Gastrocnemius medialis (tissue), 4 donors: ENCODE measurements at regions not wholly inside any gene's neighbourhood (a gene's known extent, or its start where the extent isn't known, plus 50 kb on each side); places are given as distances from the start of the nearest gene placed in this dataset.
A peak's percentile ranks its signal among the peaks of the same experiment; 100 is the strongest.

ENCODE experiments used
- ATAC-seq, 2 donors: fragments of 150-250 bp; one replicate each; pipeline ENCODE4 v1.9.1; 2016
- DNase-seq, 2 donors: peaks; one replicate each; pipeline ENCODE4 v3.0.0-alpha.2; 2019
- H3K27ac ChIP-seq, 4 donors: fragments of 200-600 bp; sonication (generic); 1 replicate in 1 of 4; 2 replicates in 3 of 4; pipeline ENCODE4 v1.5.1; 2016 to 2018; ENCODE audit warnings: mild to moderate bottlenecking in 2 of 4, moderate library complexity in 1 of 4
- H3K27me3 ChIP-seq, 3 donors: fragments of 200-600 bp; sonication (generic) in 2 of 3; 1 replicate in 1 of 3; 2 replicates in 2 of 3; pipeline versions ENCODE4 v1.5.1 to v1.6.0; 2016 to 2019; ENCODE audit warnings: mild to moderate bottlenecking in 1 of 3, moderate library complexity in 1 of 3
- H3K36me3 ChIP-seq, 2 donors: fragments of 200-600 bp; sonication (generic) in 1 of 2; one replicate each; pipeline ENCODE4 v1.5.1; 2017 to 2018
- H3K4me1 ChIP-seq, 2 donors: fragments of 200-600 bp; sonication (generic) in 1 of 2; one replicate each; pipeline ENCODE4 v1.5.1; 2016 to 2017; ENCODE audit warnings: mild to moderate bottlenecking in 2 of 2
- H3K4me3 ChIP-seq, 4 donors: fragments of 200-600 bp; sonication (generic) in 3 of 4; 1 replicate in 1 of 4; 2 replicates in 3 of 4; pipeline ENCODE4 v1.5.1; 2016 to 2019; ENCODE audit warnings: mild to moderate bottlenecking in 2 of 4
- H3K9me3 ChIP-seq, 3 donors: fragments of 200-600 bp; sonication (generic) in 2 of 3; 1 replicate in 1 of 3; 2 replicates in 2 of 3; pipeline ENCODE4 v1.5.1; 2016 to 2019
- POLR2A ChIP-seq, 2 donors: fragments of 450-650 bp; IDR thresholded peaks; one replicate each; pipeline ENCODE4 v1.6.1; 2017; ENCODE audit warnings: antibody characterized with exemption in 2 of 2, mild to moderate bottlenecking in 2 of 2, moderate library complexity in 2 of 2
- in situ Hi-C, 4 donors: fragments of 200-750 bp; cut with MboI; loops; one replicate each; pipeline versions ENCODE4 v1.15.0 to v1.8.0; 2017; ENCODE audit warnings: low sequenced_read_pairs in 4 of 4
- intact Hi-C: fragments of 100-400 bp; cut with DNase I; formaldehyde crosslinking; loops from one replicate; pipeline ENCODE4 v1.15.1; 2023; ENCODE audit warnings: low total_unique reads
- TF ChIP-seq, protein P1 (sequence below), 5 experiments: fragments of 450-650 bp in 3 of 5; fragments of 200-600 bp in 2 of 5; sonication (generic) in 2 of 5; IDR thresholded peaks in 4 of 5; conservative IDR thresholded peaks in 1 of 5; 1 replicate in 4 of 5; 2 replicates in 1 of 5; pipeline ENCODE4 v1.5.1; 2016 to 2019; ENCODE audit warnings: antibody characterized with exemption in 5 of 5, mild to moderate bottlenecking in 3 of 5, moderate library complexity in 3 of 5

DNA sequence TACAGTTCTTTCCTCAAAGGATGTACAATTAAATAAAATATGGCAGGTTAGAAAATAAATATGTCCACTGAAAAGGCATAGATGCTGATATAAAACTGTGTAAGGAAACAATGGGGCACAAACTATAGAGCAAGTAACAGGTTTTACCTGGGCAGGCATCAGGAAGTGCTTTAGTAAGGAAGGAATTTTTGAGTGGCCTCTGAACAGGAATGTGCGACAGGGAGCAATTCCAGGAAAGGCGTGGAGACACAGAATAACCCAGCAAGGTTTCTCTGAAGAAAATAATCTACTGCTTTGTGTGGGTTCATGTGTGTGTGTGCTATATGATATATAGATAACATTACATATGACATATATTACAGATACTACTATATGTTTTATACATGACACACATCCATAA is 128.4 kb downstream of the RGS21 start:
- H3K27me3 ChIP-seq, result no peaks in the 10 kb centered on the region
- H3K27ac ChIP-seq, result no peak overlapping the region
- TF ChIP-seq POLR2A (IDR thresholded peaks at IDR 0.05), result no peak
- TF ChIP-seq, protein P1, sequence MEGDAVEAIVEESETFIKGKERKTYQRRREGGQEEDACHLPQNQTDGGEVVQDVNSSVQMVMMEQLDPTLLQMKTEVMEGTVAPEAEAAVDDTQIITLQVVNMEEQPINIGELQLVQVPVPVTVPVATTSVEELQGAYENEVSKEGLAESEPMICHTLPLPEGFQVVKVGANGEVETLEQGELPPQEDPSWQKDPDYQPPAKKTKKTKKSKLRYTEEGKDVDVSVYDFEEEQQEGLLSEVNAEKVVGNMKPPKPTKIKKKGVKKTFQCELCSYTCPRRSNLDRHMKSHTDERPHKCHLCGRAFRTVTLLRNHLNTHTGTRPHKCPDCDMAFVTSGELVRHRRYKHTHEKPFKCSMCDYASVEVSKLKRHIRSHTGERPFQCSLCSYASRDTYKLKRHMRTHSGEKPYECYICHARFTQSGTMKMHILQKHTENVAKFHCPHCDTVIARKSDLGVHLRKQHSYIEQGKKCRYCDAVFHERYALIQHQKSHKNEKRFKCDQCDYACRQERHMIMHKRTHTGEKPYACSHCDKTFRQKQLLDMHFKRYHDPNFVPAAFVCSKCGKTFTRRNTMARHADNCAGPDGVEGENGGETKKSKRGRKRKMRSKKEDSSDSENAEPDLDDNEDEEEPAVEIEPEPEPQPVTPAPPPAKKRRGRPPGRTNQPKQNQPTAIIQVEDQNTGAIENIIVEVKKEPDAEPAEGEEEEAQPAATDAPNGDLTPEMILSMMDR (IDR thresholded peaks at IDR 0.05 in 4 of 5, conservative IDR thresholded peaks at IDR 0.05 in 1 of 5), result no peak
- H3K9me3 ChIP-seq, result no peaks in the 10 kb centered on the region
- no peak overlapping the region for H3K4me3 ChIP-seq
- DNase-seq, result no peak
- intact Hi-C loops, result no loop called here
- in situ Hi-C loops, result no loop called here
- no peaks in the 10 kb centered on the region for H3K36me3 ChIP-seq
- ATAC-seq, result no peak
- H3K4me1 ChIP-seq, result no peaks in the 10 kb centered on the region

DNA sequence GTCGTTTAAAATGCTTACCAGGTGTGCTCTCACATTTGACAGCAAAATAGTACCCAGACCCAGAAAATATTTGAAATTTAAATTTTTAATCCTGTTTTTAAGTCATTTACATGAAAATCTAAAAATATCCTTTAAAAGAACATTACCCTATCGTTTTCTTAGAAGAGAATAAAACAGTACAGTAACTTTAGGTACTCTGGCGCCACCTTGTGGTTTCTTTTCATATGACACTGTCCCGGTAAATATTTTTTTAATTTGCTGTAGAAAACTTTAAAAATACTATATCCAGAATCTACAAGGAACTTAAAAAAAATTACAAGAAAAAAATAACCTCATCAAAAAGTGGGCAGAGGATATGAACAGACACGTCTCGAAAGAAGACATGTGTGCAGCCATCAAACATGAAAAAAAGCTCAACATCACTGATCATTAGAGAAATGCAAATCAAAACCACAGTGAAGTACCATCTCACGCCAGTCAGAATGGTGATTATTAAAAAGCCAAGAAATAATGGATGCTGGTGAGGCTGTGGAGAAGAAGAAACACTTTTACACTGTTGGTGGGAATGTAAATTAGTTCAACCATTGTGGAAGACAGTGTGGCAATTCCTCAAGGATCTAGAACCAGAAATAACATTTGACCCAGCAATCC is 129.2 kb downstream of the RGS21 start:
- no peak overlapping the region for H3K4me3 ChIP-seq
- TF ChIP-seq POLR2A (IDR thresholded peaks at IDR 0.05), result no peak
- TF ChIP-seq, protein P1 (IDR thresholded peaks at IDR 0.05 in 4 of 5, conservative IDR thresholded peaks at IDR 0.05 in 1 of 5), result peak; percentile 54 to 88 (median 68)
- intact Hi-C loops (no loop called here), in situ Hi-C loops (no loop called here)
- H3K27ac ChIP-seq, result no peak overlapping the region
- no peaks in the 10 kb centered on the region for H3K36me3 ChIP-seq
- no peaks in the 10 kb centered on the region for H3K27me3 ChIP-seq
- no peak for ATAC-seq
- no peaks in the 10 kb centered on the region for H3K4me1 ChIP-seq
- no peaks in the 10 kb centered on the region for H3K9me3 ChIP-seq
- no peak for DNase-seq

DNA sequence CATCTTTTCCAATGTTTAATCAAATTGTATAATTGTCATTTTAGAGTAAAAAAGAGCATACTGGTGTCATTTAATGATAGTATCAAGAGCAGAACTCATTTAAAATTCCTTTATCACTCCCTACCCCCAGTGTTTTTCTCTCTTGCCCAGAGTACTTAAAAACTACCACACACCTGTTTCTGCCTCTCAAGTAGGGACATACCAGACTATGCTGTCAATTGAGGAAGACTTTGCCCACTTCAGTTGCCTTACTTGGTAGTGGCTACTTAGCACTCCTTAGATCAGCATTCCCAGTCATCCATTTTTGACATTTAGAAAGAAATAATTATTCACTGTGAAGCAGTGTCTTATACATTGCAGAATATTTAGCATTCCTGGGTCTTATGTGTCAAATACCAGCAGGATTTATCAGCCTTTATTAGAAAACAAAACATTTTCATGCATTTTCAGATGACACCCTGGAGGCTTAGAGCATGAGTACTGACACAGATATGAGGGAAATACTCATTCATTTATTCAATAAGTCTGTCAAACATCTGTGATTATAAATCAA is 127.5 kb upstream of the RGS1 start:
- ATAC-seq (no peak), DNase-seq (no peak)
- Histone ChIP-seq H3K27ac (no peak overlapping the region), H3K4me1 (no peaks in the 10 kb centered on the region), H3K4me3 (no peak overlapping the region), H3K9me3 (no peaks in the 10 kb centered on the region), H3K36me3 (no peaks in the 10 kb centered on the region), H3K27me3 (no peaks in the 10 kb centered on the region)
- TF ChIP-seq, protein P1 (IDR thresholded peaks at IDR 0.05 in 4 of 5, conservative IDR thresholded peaks at IDR 0.05 in 1 of 5), result no peak
- TF ChIP-seq POLR2A (IDR thresholded peaks at IDR 0.05), result no peak
- intact Hi-C loops (no loop called here), in situ Hi-C loops (no loop called here)

DNA sequence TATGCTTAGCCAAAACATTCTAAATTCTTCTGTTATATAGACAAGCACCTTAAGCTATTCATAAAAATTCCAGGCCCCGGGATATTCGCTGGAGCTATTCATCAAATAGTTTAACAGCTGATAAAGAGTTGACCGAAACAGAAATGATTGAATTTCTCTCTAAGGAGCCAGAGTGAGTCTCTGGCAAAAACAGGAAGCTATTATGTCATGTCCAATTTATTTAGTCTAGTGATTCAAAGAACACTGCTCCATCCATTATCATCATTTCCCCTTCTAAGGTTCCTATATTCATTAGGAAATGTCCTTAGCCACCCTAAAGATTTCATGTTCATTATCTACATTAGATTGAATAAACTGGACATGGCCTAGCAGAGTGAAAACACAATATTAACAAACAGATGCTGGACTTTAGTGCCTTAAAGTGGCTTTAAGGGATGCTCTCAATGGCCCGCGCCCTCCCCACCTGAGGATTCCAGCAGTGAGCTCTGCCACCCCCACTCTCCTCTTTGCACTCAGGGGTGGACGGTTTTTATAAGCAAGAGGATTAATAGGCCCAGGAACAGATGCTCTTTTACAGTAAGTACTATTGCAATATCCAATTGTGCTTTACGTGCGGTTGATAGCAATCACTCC is 122.1 kb upstream of the RGS1 start:
- in situ Hi-C loops, result loop anchor here in 1 of 4 donors (25.0 kb wide), 1 partner anchor 559 kb away; no protein-coding TSS in a partner anchor
- Histone ChIP-seq H3K27me3 (no peaks in the 10 kb centered on the region), H3K4me3 (no peak overlapping the region), H3K27ac (no peak overlapping the region), H3K4me1 (no peaks in the 10 kb centered on the region), H3K36me3 (no peaks in the 10 kb centered on the region), H3K9me3 (no peaks in the 10 kb centered on the region)
- TF ChIP-seq, protein P1 (IDR thresholded peaks at IDR 0.05 in 4 of 5, conservative IDR thresholded peaks at IDR 0.05 in 1 of 5), result no peak
- no peak for TF ChIP-seq POLR2A (IDR thresholded peaks at IDR 0.05)
- DNase-seq, result no peak
- no peak for ATAC-seq
- intact Hi-C loops, result no loop called here
